ENCODE measurements at regions not wholly inside any gene's neighbourhood (a gene's known extent, or its start where the extent isn't known, plus 50 kb on each side); places are given as distances from the start of the nearest gene placed in this dataset.

GRCh38 chr2:239498981-239499634 lies 98.3 kb upstream of the HDAC4 start:
- Histone ChIP-seq H3K27me3 (ENCODE audit: control insufficient read depth, insufficient read depth, low read length, poor library complexity, severe bottlenecking) (no peaks in the 10 kb centered on the region), H3K4me1 (ENCODE audit: control insufficient read depth, insufficient read depth, low read length) (peaks cover 7% of the 10 kb centered on the region), H3K4me3 (ENCODE audit: insufficient read depth, low read depth, low read length) (no peak overlapping the region), H3K27ac (ENCODE audit: insufficient read depth, low read depth, low read length, poor library complexity, severe bottlenecking) (no peak overlapping the region), H3K36me3 (ENCODE audit: control insufficient read depth, insufficient read depth, low read length) (no peaks in the 10 kb centered on the region), H3K9me3 (ENCODE audit: control insufficient read depth, low read length) (no peaks in the 10 kb centered on the region)
- whole genome bisulfite sequencing, 2 experiments = 91 to 92% methylated on average over 21 of the region's 21 CpGs

- 79% methylated on average over 16 of the region's 16 CpGs for WGBS, 2 experiments
- H3K27me3 ChIP-seq (ENCODE audit: control insufficient read depth, insufficient read depth, low read length, poor library complexity, severe bottlenecking) = no peaks in the 10 kb centered on the region
- H3K4me3 ChIP-seq (ENCODE audit: insufficient read depth, low read depth, low read length) = no peak overlapping the region
- H3K27ac ChIP-seq (ENCODE audit: insufficient read depth, low read depth, low read length, poor library complexity, severe bottlenecking) = no peak overlapping the region
- peaks cover 7% of the 10 kb centered on the region for H3K4me1 ChIP-seq (ENCODE audit: control insufficient read depth, insufficient read depth, low read length)
- no peaks in the 10 kb centered on the region for H3K36me3 ChIP-seq (ENCODE audit: control insufficient read depth, insufficient read depth, low read length)
- H3K9me3 ChIP-seq (ENCODE audit: control insufficient read depth, low read length) = no peaks in the 10 kb centered on the region
Observed at GRCh38 chr2:239498576-239498975, 97.8 kb upstream of the HDAC4 start.

DNA sequence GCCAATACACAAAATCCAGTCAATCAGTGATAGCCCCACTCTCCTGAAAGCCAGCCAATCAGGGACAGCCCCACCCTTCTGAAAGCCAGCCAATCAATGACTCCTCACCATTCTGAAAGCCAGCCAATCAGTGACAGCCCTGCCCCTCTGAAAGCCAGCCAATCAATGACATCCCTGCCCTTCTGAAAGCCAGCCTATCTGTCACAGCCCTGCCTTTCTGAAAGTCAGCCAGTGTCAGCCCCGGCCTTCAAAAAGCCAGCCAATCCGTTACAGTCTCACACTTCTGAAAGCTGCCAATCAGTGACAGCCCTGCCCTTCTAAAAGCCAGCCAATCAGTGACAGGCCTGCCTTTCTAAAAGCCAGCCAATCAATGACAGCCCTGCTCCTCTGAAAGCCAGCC lies 95.9 kb upstream of the HDAC4 start:
- Histone ChIP-seq H3K4me3 (ENCODE audit: insufficient read depth, low read depth, low read length) (no peak overlapping the region), H3K9me3 (ENCODE audit: control insufficient read depth, low read length) (no peaks in the 10 kb centered on the region), H3K4me1 (ENCODE audit: control insufficient read depth, insufficient read depth, low read length) (peaks cover 7% of the 10 kb centered on the region), H3K27me3 (ENCODE audit: control insufficient read depth, insufficient read depth, low read length, poor library complexity, severe bottlenecking) (no peaks in the 10 kb centered on the region), H3K36me3 (ENCODE audit: control insufficient read depth, insufficient read depth, low read length) (no peaks in the 10 kb centered on the region), H3K27ac (ENCODE audit: insufficient read depth, low read depth, low read length, poor library complexity, severe bottlenecking) (no peak overlapping the region)
- 94 to 95% methylated on average over 2 of the region's 2 CpGs for WGBS, 2 experiments

- H3K36me3 ChIP-seq (ENCODE audit: control insufficient read depth, insufficient read depth, low read length) = no peaks in the 10 kb centered on the region
- H3K27me3 ChIP-seq (ENCODE audit: control insufficient read depth, insufficient read depth, low read length, poor library complexity, severe bottlenecking) = no peaks in the 10 kb centered on the region
- no peak overlapping the region for H3K27ac ChIP-seq (ENCODE audit: insufficient read depth, low read depth, low read length, poor library complexity, severe bottlenecking)
- H3K4me3 ChIP-seq (ENCODE audit: insufficient read depth, low read depth, low read length) = no peak overlapping the region
- WGBS, 2 experiments = 88 to 91% methylated on average over 8 of the region's 8 CpGs
- H3K9me3 ChIP-seq (ENCODE audit: control insufficient read depth, low read length) = no peaks in the 10 kb centered on the region
- peaks cover 7% of the 10 kb centered on the region for H3K4me1 ChIP-seq (ENCODE audit: control insufficient read depth, insufficient read depth, low read length)
Observed at GRCh38 chr2:239495791-239496233, 95.0 kb upstream of the HDAC4 start.

DNA sequence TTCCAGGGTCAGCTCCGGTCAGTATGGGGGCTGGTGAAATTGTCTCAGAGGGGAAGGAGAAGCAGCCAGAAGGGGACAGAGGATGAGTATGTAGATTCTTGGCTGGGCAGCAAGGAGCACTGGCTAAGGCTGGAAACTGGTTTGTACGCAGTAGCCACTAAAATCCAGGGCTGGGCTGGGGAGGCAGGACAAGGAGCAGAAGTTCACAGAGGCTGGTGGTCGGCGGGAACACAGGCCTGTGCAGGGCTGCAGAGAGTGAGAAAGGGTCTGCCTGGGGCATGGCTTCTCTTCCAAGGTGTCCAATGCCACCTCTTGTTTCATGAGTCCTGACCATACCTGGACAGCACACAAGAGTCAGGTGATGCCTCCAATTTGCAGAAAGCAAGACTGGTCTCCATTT lies 94.4 kb upstream of the HDAC4 start:
- Histone ChIP-seq H3K27me3 (ENCODE audit: control insufficient read depth, insufficient read depth, low read length, poor library complexity, severe bottlenecking) (no peaks in the 10 kb centered on the region), H3K9me3 (ENCODE audit: control insufficient read depth, low read length) (no peaks in the 10 kb centered on the region), H3K36me3 (ENCODE audit: control insufficient read depth, insufficient read depth, low read length) (no peaks in the 10 kb centered on the region), H3K4me1 (ENCODE audit: control insufficient read depth, insufficient read depth, low read length) (peaks cover 7% of the 10 kb centered on the region), H3K4me3 (ENCODE audit: insufficient read depth, low read depth, low read length) (no peak overlapping the region), H3K27ac (ENCODE audit: insufficient read depth, low read depth, low read length, poor library complexity, severe bottlenecking) (no peak overlapping the region)
- WGBS, 2 experiments = 86 to 93% methylated on average over 4 of the region's 4 CpGs

- H3K4me3 ChIP-seq (ENCODE audit: insufficient read depth, low read depth, low read length) = no peak overlapping the region
- H3K27me3 ChIP-seq (ENCODE audit: control insufficient read depth, insufficient read depth, low read length, poor library complexity, severe bottlenecking) = no peaks in the 10 kb centered on the region
- 98 to 100% methylated on average over 2 to 3 of the region's 3 CpGs for WGBS, 2 experiments
- H3K36me3 ChIP-seq (ENCODE audit: control insufficient read depth, insufficient read depth, low read length) = no peaks in the 10 kb centered on the region
- H3K9me3 ChIP-seq (ENCODE audit: control insufficient read depth, low read length) = no peaks in the 10 kb centered on the region
- H3K27ac ChIP-seq (ENCODE audit: insufficient read depth, low read depth, low read length, poor library complexity, severe bottlenecking) = no peak overlapping the region
- peaks cover 7% of the 10 kb centered on the region for H3K4me1 ChIP-seq (ENCODE audit: control insufficient read depth, insufficient read depth, low read length)
Observed at GRCh38 chr2:239494578-239494977, 93.8 kb upstream of the HDAC4 start.

GRCh38 chr2:239489481-239489880 lies 88.7 kb upstream of the HDAC4 start:
- Histone ChIP-seq H3K9me3 (ENCODE audit: control insufficient read depth, low read length) (no peaks in the 10 kb centered on the region), H3K27ac (ENCODE audit: insufficient read depth, low read depth, low read length, poor library complexity, severe bottlenecking) (no peak overlapping the region), H3K4me1 (ENCODE audit: control insufficient read depth, insufficient read depth, low read length) (peaks cover 11% of the 10 kb centered on the region), H3K27me3 (ENCODE audit: control insufficient read depth, insufficient read depth, low read length, poor library complexity, severe bottlenecking) (no peaks in the 10 kb centered on the region), H3K4me3 (ENCODE audit: insufficient read depth, low read depth, low read length) (no peak overlapping the region), H3K36me3 (ENCODE audit: control insufficient read depth, insufficient read depth, low read length) (no peaks in the 10 kb centered on the region)
- 89 to 91% methylated on average over 3 of the region's 3 CpGs for WGBS, 2 experiments

DNA sequence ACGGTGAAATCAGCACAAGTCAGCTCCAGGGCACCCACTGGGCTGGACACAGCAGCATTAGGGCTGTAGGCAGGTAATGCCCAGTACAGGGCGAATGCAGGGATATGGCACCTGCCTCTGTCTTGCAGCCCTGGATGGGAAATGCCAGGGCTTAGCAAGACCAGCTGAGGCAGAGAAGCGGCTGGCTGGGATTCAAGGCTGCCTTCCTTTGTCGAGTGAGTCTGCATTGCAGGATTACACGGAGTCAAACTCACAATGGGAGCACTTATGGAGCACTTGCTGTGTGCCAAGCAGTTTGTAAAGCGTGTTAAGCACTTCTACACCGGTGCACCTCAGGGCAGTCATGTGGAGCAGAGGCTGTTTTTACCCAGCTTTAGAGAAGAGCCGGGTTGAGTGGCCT lies 87.3 kb upstream of the HDAC4 start:
- H3K4me1 ChIP-seq (ENCODE audit: control insufficient read depth, insufficient read depth, low read length) = peaks cover 11% of the 10 kb centered on the region
- H3K9me3 ChIP-seq (ENCODE audit: control insufficient read depth, low read length) = no peaks in the 10 kb centered on the region
- WGBS, 2 experiments = 91 to 92% methylated on average over 8 of the region's 8 CpGs
- no peak overlapping the region for H3K27ac ChIP-seq (ENCODE audit: insufficient read depth, low read depth, low read length, poor library complexity, severe bottlenecking)
- no peaks in the 10 kb centered on the region for H3K36me3 ChIP-seq (ENCODE audit: control insufficient read depth, insufficient read depth, low read length)
- no peak overlapping the region for H3K4me3 ChIP-seq (ENCODE audit: insufficient read depth, low read depth, low read length)
- no peaks in the 10 kb centered on the region for H3K27me3 ChIP-seq (ENCODE audit: control insufficient read depth, insufficient read depth, low read length, poor library complexity, severe bottlenecking)

DNA sequence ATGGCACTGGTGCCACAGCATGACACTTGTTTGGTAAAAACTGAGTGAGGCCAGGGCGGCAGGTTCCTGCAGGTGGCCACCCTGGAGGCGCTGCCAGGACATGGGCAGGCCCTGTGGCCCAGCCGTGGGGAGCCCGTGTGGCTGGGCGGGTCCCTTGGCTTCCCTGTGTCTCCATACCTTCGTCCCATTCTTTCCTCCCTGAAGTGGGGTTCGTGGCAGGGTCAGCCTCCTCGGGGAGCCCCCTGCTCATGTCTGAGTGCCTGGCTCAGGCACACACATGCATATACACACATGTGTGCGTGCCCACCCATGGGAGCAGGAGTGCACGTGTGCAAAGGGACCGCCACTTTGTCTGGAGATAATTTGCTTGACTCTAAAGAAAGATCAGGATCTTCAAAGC lies 86.5 kb upstream of the HDAC4 start:
- Histone ChIP-seq H3K4me1 (ENCODE audit: control insufficient read depth, insufficient read depth, low read length) (peaks cover 11% of the 10 kb centered on the region), H3K4me3 (ENCODE audit: insufficient read depth, low read depth, low read length) (no peak overlapping the region), H3K27ac (ENCODE audit: insufficient read depth, low read depth, low read length, poor library complexity, severe bottlenecking) (no peak overlapping the region), H3K9me3 (ENCODE audit: control insufficient read depth, low read length) (no peaks in the 10 kb centered on the region), H3K36me3 (ENCODE audit: control insufficient read depth, insufficient read depth, low read length) (no peaks in the 10 kb centered on the region), H3K27me3 (ENCODE audit: control insufficient read depth, insufficient read depth, low read length, poor library complexity, severe bottlenecking) (no peaks in the 10 kb centered on the region)
- WGBS, 2 experiments = 93 to 94% methylated on average over 11 of the region's 11 CpGs

DNA sequence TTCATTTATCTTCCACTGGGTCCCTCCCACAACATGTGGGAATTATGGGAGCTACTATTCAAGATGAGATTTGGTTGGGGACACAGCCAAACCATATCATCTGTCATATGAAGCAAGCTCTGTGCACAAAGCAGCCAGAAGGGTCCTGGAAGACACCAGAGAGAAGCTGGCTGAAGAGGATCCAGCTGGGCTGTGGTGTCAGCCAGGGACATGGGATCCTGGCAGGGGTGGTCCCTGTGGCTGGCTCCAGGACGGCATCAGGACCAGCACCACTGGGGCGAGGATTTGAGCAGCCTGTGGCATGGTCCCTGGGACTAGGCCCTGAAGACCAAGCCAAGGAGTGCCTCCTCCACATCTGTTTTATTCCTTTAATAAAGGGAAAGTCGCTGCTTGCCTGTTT lies 84.8 kb upstream of the HDAC4 start:
- no peaks in the 10 kb centered on the region for H3K27me3 ChIP-seq (ENCODE audit: control insufficient read depth, insufficient read depth, low read length, poor library complexity, severe bottlenecking)
- H3K4me1 ChIP-seq (ENCODE audit: control insufficient read depth, insufficient read depth, low read length) = peaks cover 11% of the 10 kb centered on the region
- no peaks in the 10 kb centered on the region for H3K9me3 ChIP-seq (ENCODE audit: control insufficient read depth, low read length)
- 82 to 96% methylated on average over 3 of the region's 3 CpGs for WGBS, 2 experiments
- no peak overlapping the region for H3K27ac ChIP-seq (ENCODE audit: insufficient read depth, low read depth, low read length, poor library complexity, severe bottlenecking)
- H3K36me3 ChIP-seq (ENCODE audit: control insufficient read depth, insufficient read depth, low read length) = no peaks in the 10 kb centered on the region
- no peak overlapping the region for H3K4me3 ChIP-seq (ENCODE audit: insufficient read depth, low read depth, low read length)
